ENCODE measurements at regions not wholly inside any gene's neighbourhood (a gene's known extent, or its start where the extent isn't known, plus 50 kb on each side); places are given as distances from the start of the nearest gene placed in this dataset.
"Not testable (repeated sequence)": the region's sequence is repeated elsewhere in the genome, so short reads cannot be mapped to it uniquely, and the experiment has no call there.

DNA sequence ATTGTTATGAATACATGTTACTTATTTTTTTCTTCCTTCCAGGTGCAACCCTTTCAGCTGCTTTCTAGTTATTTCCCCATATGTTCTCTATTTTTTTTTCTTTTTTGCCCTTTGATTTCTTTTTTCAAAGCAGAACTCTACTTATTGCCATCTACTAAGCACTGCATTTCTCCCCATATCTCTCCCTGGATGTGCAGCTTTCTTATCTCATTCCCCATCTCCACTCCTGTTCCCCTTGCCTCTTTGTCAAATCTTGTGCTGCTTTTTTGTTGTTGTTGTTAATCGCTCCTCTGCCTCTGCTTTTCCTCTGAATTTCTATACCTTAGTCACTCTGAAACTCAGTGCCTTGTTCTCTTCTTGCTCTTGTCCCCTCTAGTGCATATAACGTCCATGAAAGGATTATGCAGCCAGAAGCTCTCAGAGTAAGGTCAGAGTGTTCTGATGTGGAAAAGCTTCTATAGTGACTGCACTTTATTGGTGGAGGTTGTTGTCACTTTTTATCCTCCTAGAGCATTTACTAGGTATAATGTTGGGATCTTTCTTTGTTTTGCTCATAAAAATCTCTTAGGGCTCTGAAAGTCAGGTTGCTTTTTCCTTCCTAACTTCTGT lies 51.1 kb upstream of the JADE1 start:
- no peak for FAIRE-seq

GRCh38 chr4:128757712-128758111 lies 51.8 kb upstream of the JADE1 start:
- FAIRE-seq, result peak; percentile 9

- FAIRE-seq, result peak; percentile 47
Observed at GRCh38 chr4:128751354-128751753, 58.1 kb upstream of the JADE1 start.

DNA sequence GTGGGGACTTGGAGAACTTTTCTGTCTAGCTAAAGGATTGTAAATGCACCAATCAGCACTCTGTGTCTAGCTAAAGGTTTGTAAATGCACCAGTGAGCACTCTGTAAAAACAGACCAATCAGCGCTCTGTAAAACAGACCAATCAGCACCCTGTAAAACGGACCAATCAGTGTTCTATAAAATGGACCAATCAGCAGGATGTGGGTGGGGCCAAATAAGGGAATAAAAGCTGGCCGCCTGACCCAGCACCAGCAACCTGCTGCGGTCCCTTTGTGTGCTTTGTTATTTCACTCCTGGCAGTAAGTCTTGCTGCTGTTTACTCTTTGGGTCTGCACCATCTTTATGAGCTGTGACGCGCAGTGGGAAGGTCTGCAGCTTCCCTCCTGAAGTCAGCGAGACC lies 67.8 kb upstream of the JADE1 start:
- not testable (repeated sequence) for FAIRE-seq

- FAIRE-seq, result no peak
Observed at GRCh38 chr4:128737098-128737513, 72.4 kb upstream of the JADE1 start.

DNA sequence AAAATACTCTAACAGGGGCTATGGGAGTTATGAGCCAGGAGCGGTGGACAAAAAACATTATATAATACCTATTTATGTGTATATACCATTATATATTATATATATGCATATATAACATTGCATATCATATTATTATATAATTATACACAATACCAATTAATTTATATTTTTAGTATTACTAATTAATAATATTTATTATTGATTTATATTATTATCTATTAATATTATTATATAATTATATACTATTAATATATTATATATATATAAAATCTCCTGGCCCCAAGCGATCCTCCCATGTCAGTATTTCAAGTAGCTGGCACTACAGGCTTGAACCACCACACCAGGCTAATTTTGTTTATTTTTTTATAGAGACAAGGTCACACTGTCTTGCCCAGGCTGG lies 73.8 kb upstream of the JADE1 start:
- no peak for FAIRE-seq

DNA sequence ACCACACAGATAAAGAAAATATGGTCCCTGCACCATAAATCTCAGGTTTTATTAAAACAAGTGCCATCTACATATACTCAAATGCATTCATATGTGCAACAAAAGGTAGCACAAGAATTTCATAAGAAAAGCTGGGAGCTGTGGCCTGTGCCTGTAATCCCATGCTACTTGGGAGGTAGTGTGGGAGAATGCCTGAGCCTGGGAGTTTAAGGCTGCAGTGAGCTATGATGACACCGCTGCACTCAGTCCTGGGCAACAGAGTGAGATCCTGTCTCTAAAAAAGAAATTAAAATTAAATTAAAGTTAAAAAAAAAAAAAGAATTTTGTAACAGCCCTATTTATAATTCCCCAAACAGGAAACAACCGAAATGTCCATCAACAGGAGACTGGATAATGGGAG lies 81.3 kb upstream of the JADE1 start:
- no peak for FAIRE-seq

DNA sequence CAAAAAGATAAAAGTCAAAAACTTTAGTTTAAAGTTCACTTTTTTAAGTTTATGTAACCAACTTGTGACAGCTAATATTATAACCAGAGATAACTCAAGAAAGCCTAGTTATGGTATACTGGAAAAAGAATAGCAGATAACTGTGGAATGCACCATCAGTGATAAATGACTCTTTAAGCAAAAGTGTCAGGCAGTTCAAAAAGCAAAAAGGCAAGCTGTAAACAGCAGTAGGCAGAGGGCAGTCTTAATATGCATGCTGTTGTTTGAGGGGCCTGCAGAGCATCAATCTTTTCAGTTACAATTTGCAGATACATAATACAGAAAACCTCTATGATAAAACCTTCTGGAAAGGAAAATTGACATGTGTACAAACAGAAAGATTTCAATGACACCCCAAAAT lies 81.8 kb upstream of the JADE1 start:
- FAIRE-seq, result no peak

- FAIRE-seq, result no peak
Observed at GRCh38 chr4:128725405-128726055, 84.0 kb upstream of the JADE1 start.

GRCh38 chr4:128722911-128723310 lies 86.6 kb upstream of the JADE1 start:
- no peak for FAIRE-seq

DNA sequence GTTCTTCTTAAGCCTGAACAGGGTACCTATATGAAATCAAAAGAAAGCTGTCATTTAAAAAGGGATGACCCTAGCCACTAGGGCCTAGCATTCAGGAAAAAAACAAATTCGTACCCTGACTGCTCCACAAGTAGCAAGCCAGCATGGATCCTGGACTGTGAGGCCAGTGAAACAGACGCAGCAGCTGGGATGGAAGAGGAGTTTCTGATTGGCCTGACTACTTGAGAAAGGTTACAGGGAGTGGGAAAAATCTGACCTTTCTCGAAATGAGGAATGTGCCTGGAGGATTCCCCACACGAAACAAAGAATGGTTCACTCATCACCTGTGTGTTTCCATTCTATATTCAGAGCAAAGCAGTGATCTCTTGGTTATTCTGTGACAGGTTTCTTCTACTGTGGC lies 87.6 kb upstream of the JADE1 start:
- FAIRE-seq, result no peak

DNA sequence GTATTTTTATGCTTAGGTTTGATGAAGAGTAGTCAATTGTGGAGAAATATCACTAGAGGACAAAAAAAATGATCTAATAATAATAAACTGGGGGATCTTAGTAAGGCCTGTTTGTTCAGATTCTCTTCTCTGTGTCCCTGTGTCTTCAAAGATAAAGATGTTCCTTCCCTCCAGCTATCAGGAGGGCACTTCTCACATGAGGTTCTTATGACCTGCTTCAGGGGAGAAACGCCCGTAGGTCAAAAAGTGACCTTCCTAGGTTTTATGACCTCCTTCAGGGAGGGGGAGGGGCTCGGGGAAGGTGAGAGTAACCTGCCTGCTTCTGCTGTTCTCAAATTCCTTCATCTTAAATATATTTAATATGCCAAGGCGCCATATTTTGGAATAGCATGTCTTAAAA lies 89.2 kb upstream of the JADE1 start:
- FAIRE-seq, result no peak

- no peak for FAIRE-seq
Observed at GRCh38 chr4:128718768-128719167, 90.7 kb upstream of the JADE1 start.

GRCh38 chr4:128716338-128716737 lies 93.2 kb upstream of the JADE1 start:
- no peak for FAIRE-seq

GRCh38 chr4:128715616-128716015 lies 93.9 kb upstream of the JADE1 start:
- no peak for FAIRE-seq

DNA sequence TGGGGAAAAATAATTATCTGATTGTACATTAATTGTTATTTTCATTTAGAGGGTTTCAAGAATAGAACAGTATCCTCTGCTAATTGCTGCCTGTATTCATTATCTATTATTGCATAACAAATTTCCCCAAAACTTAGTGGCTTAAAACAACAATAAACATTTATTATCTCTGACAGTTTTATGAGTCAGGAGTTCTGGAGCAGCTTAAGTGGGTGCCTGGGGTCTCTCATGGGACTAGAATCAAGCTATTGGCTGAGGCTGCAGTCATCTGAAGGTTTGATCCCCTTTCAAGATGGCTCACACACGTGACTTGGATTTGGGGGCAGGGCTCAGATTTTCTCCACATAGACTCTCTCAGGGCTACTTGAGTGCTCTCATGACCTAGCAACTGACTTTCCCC lies 98.1 kb upstream of the JADE1 start:
- no peak for FAIRE-seq

DNA sequence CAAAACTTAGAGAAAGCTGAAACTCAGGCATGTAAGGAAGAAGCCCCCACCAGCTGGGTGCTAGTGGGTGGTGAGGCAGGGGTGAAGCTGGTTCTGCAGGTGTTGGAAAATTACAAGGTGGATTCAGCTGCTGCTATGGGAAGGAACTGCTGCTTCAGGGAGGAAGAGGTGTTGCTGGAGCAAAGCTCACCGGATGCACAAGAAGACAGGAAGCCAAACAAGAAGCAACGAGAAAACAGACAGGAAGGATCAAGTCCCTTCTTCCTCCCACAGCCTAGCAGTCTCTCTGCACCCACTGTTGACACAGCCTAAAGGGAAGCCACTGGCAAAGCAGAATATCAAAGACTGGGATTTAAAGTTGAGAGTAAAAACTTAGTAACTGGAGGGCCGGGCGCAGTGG lies 100.2 kb upstream of the JADE1 start:
- FAIRE-seq, result no peak

GRCh38 chr4:128707864-128708263 lies 101.6 kb upstream of the JADE1 start:
- no peak for FAIRE-seq

DNA sequence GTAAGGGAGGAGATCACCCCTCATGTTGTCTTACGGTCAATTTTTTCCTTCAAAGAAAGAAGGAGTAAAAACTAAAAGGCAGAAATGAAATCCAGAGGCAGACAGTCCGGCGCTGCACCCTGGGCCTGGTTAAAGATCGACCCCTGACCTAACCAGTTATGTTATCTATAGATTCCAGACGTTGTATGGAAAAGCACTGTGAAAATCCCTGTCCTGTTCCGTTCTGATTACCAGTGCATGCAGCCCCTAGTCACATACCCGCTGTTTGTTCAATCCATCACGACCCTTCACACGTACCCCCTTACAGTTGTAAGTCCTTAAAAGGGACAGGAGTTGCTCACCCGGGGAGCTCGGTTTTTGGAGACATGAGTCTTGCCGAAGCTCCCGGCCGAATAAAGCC lies 105.6 kb upstream of the JADE1 start:
- FAIRE-seq, result no peak

DNA sequence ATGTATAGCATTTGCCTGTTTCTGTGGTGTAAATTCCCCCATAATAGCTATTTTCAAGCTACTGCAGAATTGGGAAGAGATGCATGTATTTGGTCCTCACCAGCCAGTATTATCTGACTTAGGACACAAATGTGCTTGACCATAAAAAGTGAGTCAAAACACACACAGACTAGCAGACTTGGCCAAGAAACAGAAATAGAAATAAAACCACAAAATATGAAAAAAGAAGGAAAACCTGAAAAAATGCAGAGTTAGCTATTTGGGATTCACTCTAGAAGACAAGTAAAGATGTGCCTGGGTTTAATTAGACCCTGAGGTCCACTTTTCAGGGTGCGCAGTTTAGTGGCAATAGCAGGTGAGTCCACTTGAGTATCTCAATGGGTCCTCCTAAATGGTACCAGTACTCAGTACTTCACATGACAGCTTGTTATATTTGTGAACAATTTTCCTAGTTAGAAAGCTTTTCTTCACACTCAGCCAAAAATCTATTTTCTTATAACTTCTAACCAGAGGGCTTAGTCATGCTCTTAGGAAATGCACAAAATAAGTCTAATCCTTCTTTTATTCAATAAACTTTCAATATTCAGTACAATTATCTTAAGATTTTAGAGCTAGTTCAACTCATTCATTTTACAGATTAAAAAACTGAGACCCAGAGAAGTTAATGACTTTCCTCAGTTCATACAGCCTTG lies 108.7 kb upstream of the JADE1 start:
- no peak for FAIRE-seq

- FAIRE-seq, result no peak
Observed at GRCh38 chr4:128698386-128698785, 111.1 kb upstream of the JADE1 start.

- no peak for FAIRE-seq
Observed at GRCh38 chr4:128697323-128697722, 112.2 kb upstream of the JADE1 start.

DNA sequence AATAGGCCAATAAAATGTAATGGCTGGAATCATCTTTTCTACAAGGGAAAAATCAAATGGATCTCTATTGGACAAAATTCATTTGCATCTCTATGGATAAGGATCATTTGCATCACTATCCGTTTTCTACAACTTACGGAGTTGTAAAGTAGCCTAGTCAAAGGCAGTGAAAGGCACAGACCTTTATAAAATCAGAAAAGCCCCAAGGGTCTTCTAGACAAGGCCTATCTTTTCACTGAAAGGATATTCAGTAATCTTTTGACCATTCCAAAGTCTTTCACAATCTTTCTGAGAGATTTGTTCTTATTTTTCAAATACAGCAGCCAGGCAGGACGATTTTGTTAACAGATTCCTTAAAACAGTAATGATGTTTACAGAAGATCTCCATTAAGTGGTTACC lies 119.5 kb upstream of the JADE1 start:
- FAIRE-seq, result no peak

DNA sequence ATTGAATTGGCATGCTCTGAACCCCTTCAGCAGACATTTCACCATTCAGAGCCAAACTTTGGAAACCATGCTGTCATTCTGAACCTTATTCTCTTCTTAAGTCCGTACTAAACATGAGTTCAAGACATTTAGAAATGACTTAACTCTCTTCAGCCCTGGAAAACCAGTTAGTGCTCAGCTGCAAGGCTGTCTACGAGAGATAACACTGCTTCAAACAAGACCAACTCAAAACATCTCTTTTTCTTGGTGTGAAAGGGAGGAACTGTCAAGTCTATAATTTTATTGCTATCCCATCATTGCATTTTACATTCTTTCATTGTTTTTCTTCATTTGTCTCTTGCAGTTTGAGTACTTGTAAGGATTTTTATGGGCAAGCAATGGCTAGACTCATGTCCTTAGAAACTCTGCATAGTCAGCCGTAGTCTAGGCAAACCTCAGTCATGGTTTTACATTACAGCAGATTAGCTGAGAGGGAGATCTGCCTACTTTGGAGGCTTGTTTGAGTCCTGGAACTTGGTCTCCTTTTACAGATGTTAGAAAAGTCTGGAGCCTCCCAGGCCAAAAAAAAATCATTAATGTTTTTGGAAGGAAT lies 120.6 kb upstream of the JADE1 start:
- FAIRE-seq, result no peak

Data from islet of Langerhans (tissue), 1 donor.